GM18520 (cell line): ENCODE measurements at regions not wholly inside any gene's neighbourhood (a gene's known extent, or its start where the extent isn't known, plus 50 kb on each side); places are given as distances from the start of the nearest gene placed in this dataset.
"Not testable (repeated sequence)": the region's sequence is repeated elsewhere in the genome, so short reads cannot be mapped to it uniquely, and the experiment has no call there.

ENCODE experiments used
- ATAC-seq: cut with Tn5 transposase; IDR thresholded peaks from one replicate; pipeline ENCODE4 v1.9.1; 2021; ENCODE audit not compliant: unreplicated experiment

- no peak for ATAC-seq
Measured at GRCh38 chr1:37310064-37310463, 164.3 kb upstream of the ZC3H12A start.

GRCh38 chr1:37315371-37315846 is 159.0 kb upstream of the ZC3H12A start:
- no peak for ATAC-seq

- ATAC-seq, result no peak
Measured at GRCh38 chr1:37317870-37318467, 156.4 kb upstream of the ZC3H12A start.

- ATAC-seq, result no peak
Measured at GRCh38 chr1:37318490-37318889, 155.9 kb upstream of the ZC3H12A start.

- ATAC-seq, result no peak
Measured at GRCh38 chr1:37319284-37319683, 155.1 kb upstream of the ZC3H12A start.

- no peak for ATAC-seq
Measured at GRCh38 chr1:37323486-37324377, 150.6 kb upstream of the ZC3H12A start.

GRCh38 chr1:37325010-37325409 is 149.4 kb upstream of the ZC3H12A start:
- ATAC-seq, result no peak

GRCh38 chr1:37325509-37326437 is 148.6 kb upstream of the ZC3H12A start:
- no peak for ATAC-seq

GRCh38 chr1:37332126-37332525 is 142.3 kb upstream of the ZC3H12A start:
- ATAC-seq, result no peak

- ATAC-seq, result no peak
Measured at GRCh38 chr1:37338658-37339057, 135.7 kb upstream of the ZC3H12A start.

GRCh38 chr1:37342736-37343135 is 131.6 kb upstream of the ZC3H12A start:
- ATAC-seq, result no peak

- no peak for ATAC-seq
Measured at GRCh38 chr1:37347104-37347649, 127.2 kb upstream of the ZC3H12A start.

GRCh38 chr1:37353871-37354270 is 120.5 kb upstream of the ZC3H12A start:
- ATAC-seq, result no peak

- ATAC-seq, result no peak
Measured at GRCh38 chr1:37354876-37355650, 119.3 kb upstream of the ZC3H12A start.

GRCh38 chr1:37358992-37359391 is 115.4 kb upstream of the ZC3H12A start:
- ATAC-seq, result no peak

GRCh38 chr1:37360011-37360410 is 114.4 kb upstream of the ZC3H12A start:
- no peak for ATAC-seq

- no peak for ATAC-seq
Measured at GRCh38 chr1:37362594-37363385, 111.6 kb upstream of the ZC3H12A start.

GRCh38 chr1:37363535-37363934 is 110.8 kb upstream of the ZC3H12A start:
- ATAC-seq, result no peak

GRCh38 chr1:37368665-37369315 is 105.6 kb upstream of the ZC3H12A start:
- not testable (repeated sequence) for ATAC-seq
